Stomach (tissue), 4 donors: ENCODE measurements at regions not wholly inside any gene's neighbourhood (a gene's known extent, or its start where the extent isn't known, plus 50 kb on each side); places are given as distances from the start of the nearest gene placed in this dataset.

Experiments
- CTCF ChIP-seq, 7 experiments: fragments of 450-650 bp in 4 of 7; fragments of 200-600 bp in 3 of 7; sonication (generic) in 3 of 7; IDR thresholded peaks; one replicate each; pipeline ENCODE4 v1.5.1; 2016 to 2019; ENCODE audit warnings: antibody characterized with exemption in 7 of 7, control low read depth in 2 of 7, mild to moderate bottlenecking in 1 of 7
- EP300 ChIP-seq: sonication (generic); formaldehyde crosslinking; IDR thresholded peaks from one replicate; pipeline ENCODE4 v1.6.1; 2017; ENCODE audit warnings: antibody characterized with exemption
- POLR2A ChIP-seq, 4 donors: fragments of 450-650 bp; IDR thresholded peaks; one replicate each; pipeline ENCODE4 v1.6.1; 2016; ENCODE audit warnings: antibody characterized with exemption in 4 of 4, control low read depth in 2 of 4, mild to moderate bottlenecking in 1 of 4, moderate library complexity in 1 of 4
- POLR2AphosphoS5 ChIP-seq, 3 donors: sonication (generic); formaldehyde crosslinking; IDR thresholded peaks; one replicate each; pipeline ENCODE4 v1.6.1; 2016; ENCODE audit warnings: antibody characterized with exemption in 3 of 3

DNA sequence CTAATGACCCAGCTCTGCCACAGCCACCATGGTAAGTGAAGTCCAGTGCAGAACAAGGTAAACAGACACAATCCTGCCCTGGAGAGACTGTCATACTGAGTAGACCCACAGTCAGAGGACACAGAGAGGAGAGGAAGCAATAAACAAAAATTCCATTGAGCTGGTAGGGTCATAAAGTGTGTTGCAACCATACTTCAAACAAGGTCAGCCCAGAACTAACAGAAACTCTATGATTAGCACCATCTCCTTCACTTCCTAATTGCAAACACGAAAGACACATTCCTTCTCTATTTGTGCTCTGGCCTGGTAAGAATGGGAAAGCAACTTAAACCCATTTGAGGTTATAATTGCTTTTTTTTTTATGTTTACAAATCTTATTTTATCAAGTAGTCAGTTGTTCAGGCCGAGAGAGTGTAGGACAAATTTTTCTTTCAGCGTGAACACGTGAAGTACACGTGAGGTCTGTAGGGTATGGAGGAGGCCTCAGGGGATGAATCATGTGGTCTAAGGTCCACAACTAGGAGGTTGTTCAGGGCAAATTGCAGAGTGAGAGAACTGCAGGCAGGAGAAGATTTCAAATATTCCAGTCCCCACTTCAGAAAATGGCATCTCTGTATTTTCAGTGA, 71.4 kb upstream of the GLS start:
- TF ChIP-seq CTCF (IDR thresholded peaks at IDR 0.05) (no peak), POLR2A (IDR thresholded peaks at IDR 0.05) (no peak), EP300 (no peak), POLR2AphosphoS5 (IDR thresholded peaks at IDR 0.05) (no peak)
